ENCODE measurements at regions not wholly inside any gene's neighbourhood (a gene's known extent, or its start where the extent isn't known, plus 50 kb on each side); places are given as distances from the start of the nearest gene placed in this dataset.

DNA sequence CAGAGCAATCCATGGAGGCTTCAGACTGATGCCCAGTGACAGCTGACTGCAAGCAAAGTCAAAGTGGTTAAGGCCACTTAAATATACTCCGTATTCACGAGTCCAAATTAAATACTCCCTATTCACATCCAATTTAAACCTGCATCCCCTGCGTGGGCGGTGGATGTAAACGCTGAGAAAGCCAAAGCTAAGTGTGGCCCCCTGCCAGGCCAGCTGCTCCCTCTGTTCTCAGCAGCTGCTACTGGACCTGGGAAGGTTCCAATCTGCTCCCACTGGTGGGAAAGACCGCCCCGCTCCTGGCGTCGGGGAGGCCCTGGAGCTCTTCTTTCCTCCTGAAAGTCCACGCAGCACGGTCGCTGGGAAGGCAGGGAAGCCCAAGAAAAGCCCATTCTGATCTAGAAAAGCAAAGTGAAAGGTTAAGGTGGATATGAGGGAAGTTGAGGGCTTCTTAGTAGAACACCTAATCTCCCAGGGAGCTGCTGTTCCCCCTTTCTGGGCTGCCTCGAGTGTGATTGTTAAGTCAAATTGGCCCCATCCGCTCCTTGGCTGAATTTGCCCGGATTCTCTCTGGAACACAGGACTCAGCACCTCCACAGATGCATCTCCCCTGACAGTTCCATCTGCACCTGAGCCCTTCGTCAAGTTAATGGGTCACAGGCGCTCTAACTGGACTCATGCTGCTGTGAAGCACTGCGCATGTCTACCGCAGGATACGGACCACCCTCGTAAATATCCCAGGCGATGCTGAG is 205.5 kb downstream of the USP12 start:
- H4K20me1 ChIP-seq (ENCODE audit: control insufficient read depth, insufficient read depth), result no peaks in the 10 kb centered on the region
- no peaks in the 10 kb centered on the region for H3K9me3 ChIP-seq (replicated peaks; ENCODE audit: control insufficient read depth, insufficient read depth, low read length)
- no peak for FAIRE-seq
- RAD21 ChIA-PET (ENCODE audit: unreplicated experiment), result no interaction called here
- intact Hi-C loops (cut with micrococcal nuclease; ENCODE audit: unreplicated experiment), result no loop called here
- no peak for ATAC-seq
- no peaks in the 10 kb centered on the region for H3K36me3 ChIP-seq (ENCODE audit: control insufficient read depth in 2 of 2, insufficient read depth in 2 of 2, low read length in 1 of 2)
- WGBS (ENCODE audit: insufficient coverage, insufficient replicate concordance, low lambda C conversion rate, missing lambda C conversion rate), result 53% methylated on average over 22 of the region's 22 CpGs
- H3K27ac ChIP-seq (ENCODE audit: control insufficient read depth, insufficient read depth), result no peak overlapping the region
- no peak overlapping the region for H3K4me2 ChIP-seq (ENCODE audit: control insufficient read depth, insufficient read depth)
- BruUV-seq (replicated peaks), result no TSS peak
- H3K4me3 ChIP-seq, result no peak overlapping the region
- H3K4me1 ChIP-seq (ENCODE audit: control insufficient read depth, insufficient read depth, low read length), result no peaks in the 10 kb centered on the region
- no peak overlapping the region for H3K9ac ChIP-seq (ENCODE audit: control insufficient read depth, insufficient read depth, low read length)
- H2AFZ ChIP-seq (ENCODE audit: control insufficient read depth, low read depth, low read length), result no peak overlapping the region
- in situ Hi-C loops (cut with MboI), result no loop called here
- no peaks in the 10 kb centered on the region for H3K79me2 ChIP-seq (ENCODE audit: control insufficient read depth, insufficient read depth, low read length)
- SMC1A ChIA-PET (ENCODE audit: uncharacterized antibody, unreplicated experiment), result interaction anchor here (1.0 to 1.6 kb wide), 3 partner anchors 19 to 28 kb away, joined by 3 to 4 read pairs (median 4); no protein-coding TSS in a partner anchor
- CTCF ChIA-PET, result interaction anchor here (1.1 kb wide), 1 partner anchor 19 kb away, joined by 5 read pairs; no protein-coding TSS in a partner anchor
- DNase-seq (ENCODE audit: low read depth, low spot score), result no peak
- no peaks in the 10 kb centered on the region for H3K27me3 ChIP-seq (replicated peaks in 1 of 2; ENCODE audit: control insufficient read depth in 2 of 2, insufficient read depth in 2 of 2, low read length in 1 of 2)
- POLR2A ChIA-PET, result no interaction called here
- TF ChIP-seq EZH2 (IDR thresholded peaks at IDR 0.05; ENCODE audit: borderline replicate concordance, control insufficient read depth, low read depth, low read length), result no peak
- no peak for TF ChIP-seq MTA2 (IDR thresholded peaks at IDR 0.05; ENCODE audit: low read depth)
- TF ChIP-seq, protein P1, sequence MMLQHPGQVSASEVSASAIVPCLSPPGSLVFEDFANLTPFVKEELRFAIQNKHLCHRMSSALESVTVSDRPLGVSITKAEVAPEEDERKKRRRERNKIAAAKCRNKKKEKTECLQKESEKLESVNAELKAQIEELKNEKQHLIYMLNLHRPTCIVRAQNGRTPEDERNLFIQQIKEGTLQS (IDR thresholded peaks at IDR 0.05; ENCODE audit: borderline replicate concordance, extremely low read depth, low read depth, low read length), result no peak
- no peak for TF ChIP-seq CBX5 (IDR thresholded peaks at IDR 0.05; ENCODE audit: low read depth)
- TF ChIP-seq EED (IDR thresholded peaks at IDR 0.05; ENCODE audit: low read depth), result no peak
- no peak for TF ChIP-seq FOXK2 (IDR thresholded peaks at IDR 0.05)
- TF ChIP-seq RBBP5 (conservative IDR thresholded peaks at IDR 0.05), result no peak
- TF ChIP-seq GABPA (IDR thresholded peaks at IDR 0.05; ENCODE audit: low read depth), result no peak
- no peak for TF ChIP-seq ESRRA (IDR thresholded peaks at IDR 0.05; ENCODE audit: low read length)
- TF ChIP-seq, protein P2, sequence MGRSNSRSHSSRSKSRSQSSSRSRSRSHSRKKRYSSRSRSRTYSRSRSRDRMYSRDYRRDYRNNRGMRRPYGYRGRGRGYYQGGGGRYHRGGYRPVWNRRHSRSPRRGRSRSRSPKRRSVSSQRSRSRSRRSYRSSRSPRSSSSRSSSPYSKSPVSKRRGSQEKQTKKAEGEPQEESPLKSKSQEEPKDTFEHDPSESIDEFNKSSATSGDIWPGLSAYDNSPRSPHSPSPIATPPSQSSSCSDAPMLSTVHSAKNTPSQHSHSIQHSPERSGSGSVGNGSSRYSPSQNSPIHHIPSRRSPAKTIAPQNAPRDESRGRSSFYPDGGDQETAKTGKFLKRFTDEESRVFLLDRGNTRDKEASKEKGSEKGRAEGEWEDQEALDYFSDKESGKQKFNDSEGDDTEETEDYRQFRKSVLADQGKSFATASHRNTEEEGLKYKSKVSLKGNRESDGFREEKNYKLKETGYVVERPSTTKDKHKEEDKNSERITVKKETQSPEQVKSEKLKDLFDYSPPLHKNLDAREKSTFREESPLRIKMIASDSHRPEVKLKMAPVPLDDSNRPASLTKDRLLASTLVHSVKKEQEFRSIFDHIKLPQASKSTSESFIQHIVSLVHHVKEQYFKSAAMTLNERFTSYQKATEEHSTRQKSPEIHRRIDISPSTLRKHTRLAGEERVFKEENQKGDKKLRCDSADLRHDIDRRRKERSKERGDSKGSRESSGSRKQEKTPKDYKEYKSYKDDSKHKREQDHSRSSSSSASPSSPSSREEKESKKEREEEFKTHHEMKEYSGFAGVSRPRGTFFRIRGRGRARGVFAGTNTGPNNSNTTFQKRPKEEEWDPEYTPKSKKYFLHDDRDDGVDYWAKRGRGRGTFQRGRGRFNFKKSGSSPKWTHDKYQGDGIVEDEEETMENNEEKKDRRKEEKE (IDR thresholded peaks at IDR 0.05), result no peak
- TF ChIP-seq ZBED1 (IDR thresholded peaks at IDR 0.05; ENCODE audit: borderline replicate concordance), result no peak
- no peak for TF ChIP-seq MXI1 (IDR thresholded peaks at IDR 0.05; ENCODE audit: low read depth, low read length)
- TF ChIP-seq, protein P3, sequence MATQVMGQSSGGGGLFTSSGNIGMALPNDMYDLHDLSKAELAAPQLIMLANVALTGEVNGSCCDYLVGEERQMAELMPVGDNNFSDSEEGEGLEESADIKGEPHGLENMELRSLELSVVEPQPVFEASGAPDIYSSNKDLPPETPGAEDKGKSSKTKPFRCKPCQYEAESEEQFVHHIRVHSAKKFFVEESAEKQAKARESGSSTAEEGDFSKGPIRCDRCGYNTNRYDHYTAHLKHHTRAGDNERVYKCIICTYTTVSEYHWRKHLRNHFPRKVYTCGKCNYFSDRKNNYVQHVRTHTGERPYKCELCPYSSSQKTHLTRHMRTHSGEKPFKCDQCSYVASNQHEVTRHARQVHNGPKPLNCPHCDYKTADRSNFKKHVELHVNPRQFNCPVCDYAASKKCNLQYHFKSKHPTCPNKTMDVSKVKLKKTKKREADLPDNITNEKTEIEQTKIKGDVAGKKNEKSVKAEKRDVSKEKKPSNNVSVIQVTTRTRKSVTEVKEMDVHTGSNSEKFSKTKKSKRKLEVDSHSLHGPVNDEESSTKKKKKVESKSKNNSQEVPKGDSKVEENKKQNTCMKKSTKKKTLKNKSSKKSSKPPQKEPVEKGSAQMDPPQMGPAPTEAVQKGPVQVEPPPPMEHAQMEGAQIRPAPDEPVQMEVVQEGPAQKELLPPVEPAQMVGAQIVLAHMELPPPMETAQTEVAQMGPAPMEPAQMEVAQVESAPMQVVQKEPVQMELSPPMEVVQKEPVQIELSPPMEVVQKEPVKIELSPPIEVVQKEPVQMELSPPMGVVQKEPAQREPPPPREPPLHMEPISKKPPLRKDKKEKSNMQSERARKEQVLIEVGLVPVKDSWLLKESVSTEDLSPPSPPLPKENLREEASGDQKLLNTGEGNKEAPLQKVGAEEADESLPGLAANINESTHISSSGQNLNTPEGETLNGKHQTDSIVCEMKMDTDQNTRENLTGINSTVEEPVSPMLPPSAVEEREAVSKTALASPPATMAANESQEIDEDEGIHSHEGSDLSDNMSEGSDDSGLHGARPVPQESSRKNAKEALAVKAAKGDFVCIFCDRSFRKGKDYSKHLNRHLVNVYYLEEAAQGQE (IDR thresholded peaks at IDR 0.05; ENCODE audit: low read depth, low read length), result no peak

Data from GM12878 (cell line).